ENCODE measurements at regions not wholly inside any gene's neighbourhood (a gene's known extent, or its start where the extent isn't known, plus 50 kb on each side); places are given as distances from the start of the nearest gene placed in this dataset.

- TF ChIP-seq EZH2 (IDR thresholded peaks at IDR 0.05) (no peak), FOXP2 (optimal IDR thresholded peaks at IDR 0.05; ENCODE audit: control extremely low read depth, extremely low read length, insufficient read depth) (no peak), POLR2AphosphoS5 (IDR thresholded peaks at IDR 0.05; ENCODE audit: borderline replicate concordance, low read depth, low read length) (no peak)
Observed at GRCh38 chr12:19800884-19801283, 361.6 kb downstream of the AEBP2 start.
